ENCODE measurements at regions not wholly inside any gene's neighbourhood (a gene's known extent, or its start where the extent isn't known, plus 50 kb on each side); places are given as distances from the start of the nearest gene placed in this dataset.
"Not testable (repeated sequence)": the region's sequence is repeated elsewhere in the genome, so short reads cannot be mapped to it uniquely, and the experiment has no call there.

GRCh38 chr6:12640438-12640837 lies 76.1 kb upstream of the PHACTR1 start:
- no peak overlapping the region for H3K27ac Mint-ChIP-seq (ENCODE audit: unreplicated experiment)
- no peak overlapping the region for H3K4me3 Mint-ChIP-seq (ENCODE audit: unreplicated experiment)
- no peaks in the 10 kb centered on the region for H3K36me3 Mint-ChIP-seq (ENCODE audit: insufficient read depth, unreplicated experiment)
- no TSS peak for BruUV-seq (replicated peaks)
- POLR2A ChIA-PET = no interaction called here
- H3K4me3 ChIP-seq (ENCODE audit: low read depth, low read length) = no peak overlapping the region
- no peaks in the 10 kb centered on the region for H3K36me3 ChIP-seq (ENCODE audit: control insufficient read depth, insufficient read depth, low read length)
- intact Hi-C loops (cut with micrococcal nuclease; ENCODE audit: unreplicated experiment) = no loop called here
- no peaks in the 10 kb centered on the region for H3K9me3 Mint-ChIP-seq (ENCODE audit: unreplicated experiment)
- CTCF ChIA-PET = interaction anchor here (1.2 kb wide), 1 partner anchor 253 kb away, joined by 3 read pairs; no protein-coding TSS in a partner anchor
- H3K4me1 ChIP-seq = no peaks in the 10 kb centered on the region
- H3K27me3 Mint-ChIP-seq (ENCODE audit: insufficient read depth, unreplicated experiment) = peaks cover 3% of the 10 kb centered on the region
- no peak for TF ChIP-seq CTCF (IDR thresholded peaks at IDR 0.05; ENCODE audit: insufficient read depth in 1 of 2, low read depth in 1 of 2, low read length in 1 of 2, severe bottlenecking in 1 of 2, unreplicated experiment in 1 of 2)
- peaks cover 3% of the 10 kb centered on the region; the same call in 1 of the 2 replicates for H3K9me3 ChIP-seq
- DNase-seq = no peak
- peaks cover 8% of the 10 kb centered on the region for H3K4me1 Mint-ChIP-seq (ENCODE audit: low read depth, unreplicated experiment)
- no peaks in the 10 kb centered on the region for H3K27me3 ChIP-seq (replicated peaks; ENCODE audit: control insufficient read depth, insufficient read depth, low read length)

- not testable (repeated sequence) for BruUV-seq (replicated peaks); H3K36me3 Mint-ChIP-seq (ENCODE audit: insufficient read depth, unreplicated experiment)
These were observed 74.8 kb upstream of the PHACTR1 start for GRCh38 chr6:12641785-12642184.

GRCh38 chr6:12645941-12646340 lies 70.6 kb upstream of the PHACTR1 start:
- Mint-ChIP-seq H3K4me1 (ENCODE audit: low read depth, unreplicated experiment) (no peaks in the 10 kb centered on the region), H3K36me3 (ENCODE audit: insufficient read depth, unreplicated experiment) (no peaks in the 10 kb centered on the region), H3K9me3 (ENCODE audit: unreplicated experiment) (no peaks in the 10 kb centered on the region), H3K27ac (ENCODE audit: unreplicated experiment) (no peak overlapping the region), H3K4me3 (ENCODE audit: unreplicated experiment) (no peak overlapping the region), H3K27me3 (ENCODE audit: insufficient read depth, unreplicated experiment) (peaks cover 2% of the 10 kb centered on the region)
- no peak for DNase-seq
- H3K36me3 ChIP-seq (ENCODE audit: control insufficient read depth, insufficient read depth, low read length) = no peaks in the 10 kb centered on the region
- no peaks in the 10 kb centered on the region for H3K27me3 ChIP-seq (replicated peaks; ENCODE audit: control insufficient read depth, insufficient read depth, low read length)
- no peak for TF ChIP-seq CTCF (IDR thresholded peaks at IDR 0.05; ENCODE audit: insufficient read depth in 1 of 2, low read depth in 1 of 2, low read length in 1 of 2, severe bottlenecking in 1 of 2, unreplicated experiment in 1 of 2)
- intact Hi-C loops (cut with micrococcal nuclease; ENCODE audit: unreplicated experiment) = no loop called here
- no TSS peak for BruUV-seq (replicated peaks)
- POLR2A ChIA-PET = interaction anchor here (0.6 kb wide), 1 partner anchor 8 kb away, joined by 3 read pairs; no protein-coding TSS in a partner anchor
- H3K9me3 ChIP-seq = no peaks in the 10 kb centered on the region
- CTCF ChIA-PET = no interaction called here
- no peak overlapping the region for H3K4me3 ChIP-seq (ENCODE audit: low read depth, low read length)
- H3K4me1 ChIP-seq = no peaks in the 10 kb centered on the region

More at GRCh38 chr6:12641785-12642184, 74.8 kb upstream of the PHACTR1 start:
- intact Hi-C loops (cut with micrococcal nuclease; ENCODE audit: unreplicated experiment); POLR2A ChIA-PET; H3K27me3 ChIP-seq (replicated peaks; ENCODE audit: control insufficient read depth, insufficient read depth, low read length); DNase-seq; H3K4me3 ChIP-seq (ENCODE audit: low read depth, low read length); H3K9me3 ChIP-seq; H3K4me3 Mint-ChIP-seq (ENCODE audit: unreplicated experiment); H3K36me3 ChIP-seq (ENCODE audit: control insufficient read depth, insufficient read depth, low read length); H3K4me1 ChIP-seq; H3K27ac Mint-ChIP-seq (ENCODE audit: unreplicated experiment); H3K4me1 Mint-ChIP-seq (ENCODE audit: low read depth, unreplicated experiment); H3K9me3 Mint-ChIP-seq (ENCODE audit: unreplicated experiment); H3K27me3 Mint-ChIP-seq (ENCODE audit: insufficient read depth, unreplicated experiment): not testable (repeated sequence)
- CTCF ChIA-PET = interaction anchor here (1.0 kb wide), 1 partner anchor 252 kb away, joined by 3 read pairs; no protein-coding TSS in a partner anchor

- no peaks in the 10 kb centered on the region for H3K9me3 Mint-ChIP-seq (ENCODE audit: unreplicated experiment)
These were observed 68.4 kb upstream of the PHACTR1 start for GRCh38 chr6:12648171-12648570.

More at GRCh38 chr6:12648171-12648570, 68.4 kb upstream of the PHACTR1 start:
- TF ChIP-seq CTCF (IDR thresholded peaks at IDR 0.05; ENCODE audit: insufficient read depth in 1 of 2, low read depth in 1 of 2, low read length in 1 of 2, severe bottlenecking in 1 of 2, unreplicated experiment in 1 of 2) = no peak
- no TSS peak for BruUV-seq (replicated peaks)
- no peaks in the 10 kb centered on the region for H3K4me1 ChIP-seq
- no peak overlapping the region for H3K4me3 ChIP-seq (ENCODE audit: low read depth, low read length)
- DNase-seq = no peak
- no peaks in the 10 kb centered on the region for H3K9me3 ChIP-seq
- Mint-ChIP-seq H3K27ac (ENCODE audit: unreplicated experiment) (no peak overlapping the region), H3K4me3 (ENCODE audit: unreplicated experiment) (no peak overlapping the region), H3K4me1 (ENCODE audit: low read depth, unreplicated experiment) (no peaks in the 10 kb centered on the region), H3K36me3 (ENCODE audit: insufficient read depth, unreplicated experiment) (no peaks in the 10 kb centered on the region), H3K27me3 (ENCODE audit: insufficient read depth, unreplicated experiment) (peaks cover 5% of the 10 kb centered on the region)
- H3K36me3 ChIP-seq (ENCODE audit: control insufficient read depth, insufficient read depth, low read length) = no peaks in the 10 kb centered on the region
- ChIA-PET CTCF (no interaction called here), POLR2A (no interaction called here)
- no peaks in the 10 kb centered on the region for H3K27me3 ChIP-seq (replicated peaks; ENCODE audit: control insufficient read depth, insufficient read depth, low read length)
- intact Hi-C loops (cut with micrococcal nuclease; ENCODE audit: unreplicated experiment) = no loop called here
